ENCODE measurements at regions not wholly inside any gene's neighbourhood (a gene's known extent, or its start where the extent isn't known, plus 50 kb on each side); places are given as distances from the start of the nearest gene placed in this dataset.

- Histone ChIP-seq H3K4me1 (ENCODE audit: insufficient read depth, low read length) (no peaks in the 10 kb centered on the region), H3K4me3 (ENCODE audit: insufficient read depth, low read depth, low read length) (no peak overlapping the region), H3K9me3 (ENCODE audit: insufficient read depth, low read depth, low read length) (no peaks in the 10 kb centered on the region), H3K9ac (ENCODE audit: low read length) (no peak overlapping the region), H4K20me1 (ENCODE audit: insufficient read depth, low read length) (no peaks in the 10 kb centered on the region), H3K79me2 (ENCODE audit: insufficient read depth, low read length) (no peaks in the 10 kb centered on the region), H3K36me3 (ENCODE audit: insufficient read depth, low read length) (no peaks in the 10 kb centered on the region), H3K27ac (ENCODE audit: low read depth, low read length) (no peak overlapping the region), H3K4me2 (ENCODE audit: low read length) (no peak overlapping the region), H2AFZ (ENCODE audit: low read depth, low read length) (no peak overlapping the region), H3K27me3 (ENCODE audit: insufficient read depth, low read length) (peaks cover 2% of the 10 kb centered on the region)
- no peak for FAIRE-seq
- Mint-ChIP-seq H3K27me3 (ENCODE audit: low read depth, unreplicated experiment) (peaks cover 5% of the 10 kb centered on the region), H3K9me3 (ENCODE audit: unreplicated experiment) (no peaks in the 10 kb centered on the region), H3K27ac (ENCODE audit: unreplicated experiment) (no peak overlapping the region), H3K4me1 (ENCODE audit: low read depth, unreplicated experiment) (no peaks in the 10 kb centered on the region), H3K36me3 (ENCODE audit: low read depth, unreplicated experiment) (no peaks in the 10 kb centered on the region), H3K4me3 (ENCODE audit: unreplicated experiment) (no peak overlapping the region)
- no peak for TF ChIP-seq EZH2 (IDR thresholded peaks at IDR 0.05; ENCODE audit: insufficient read depth, low read length)
- DNase-seq (ENCODE audit: low read depth) = no peak
Measured at GRCh38 chr1:221521686-221522085, 220.2 kb downstream of the DUSP10 start.

- H3K27me3 ChIP-seq (ENCODE audit: insufficient read depth, low read length) = peaks cover 6% of the 10 kb centered on the region
- H3K27ac ChIP-seq (ENCODE audit: low read depth, low read length) = no peak overlapping the region
- no peak overlapping the region for H3K9ac ChIP-seq (ENCODE audit: low read length)
- H3K9me3 ChIP-seq (ENCODE audit: insufficient read depth, low read depth, low read length) = no peaks in the 10 kb centered on the region
- no peak overlapping the region for H3K4me2 ChIP-seq (ENCODE audit: low read length)
- DNase-seq (ENCODE audit: low read depth) (no peak), FAIRE-seq (no peak)
- H4K20me1 ChIP-seq (ENCODE audit: insufficient read depth, low read length) = no peaks in the 10 kb centered on the region
- H3K36me3 ChIP-seq (ENCODE audit: insufficient read depth, low read length) = no peaks in the 10 kb centered on the region
- no peaks in the 10 kb centered on the region for H3K4me1 ChIP-seq (ENCODE audit: insufficient read depth, low read length)
- no peaks in the 10 kb centered on the region for H3K9me3 Mint-ChIP-seq (ENCODE audit: unreplicated experiment)
- H3K36me3 Mint-ChIP-seq (ENCODE audit: low read depth, unreplicated experiment) = no peaks in the 10 kb centered on the region
- H2AFZ ChIP-seq (ENCODE audit: low read depth, low read length) = no peak overlapping the region
- H3K4me3 Mint-ChIP-seq (ENCODE audit: unreplicated experiment) = no peak overlapping the region
- H3K27me3 Mint-ChIP-seq (ENCODE audit: low read depth, unreplicated experiment) = peaks cover 5% of the 10 kb centered on the region
- H3K4me3 ChIP-seq (ENCODE audit: insufficient read depth, low read depth, low read length) = no peak overlapping the region
- H3K79me2 ChIP-seq (ENCODE audit: insufficient read depth, low read length) = no peaks in the 10 kb centered on the region
- no peak overlapping the region for H3K27ac Mint-ChIP-seq (ENCODE audit: unreplicated experiment)
- H3K4me1 Mint-ChIP-seq (ENCODE audit: low read depth, unreplicated experiment) = no peaks in the 10 kb centered on the region
- TF ChIP-seq EZH2 (IDR thresholded peaks at IDR 0.05; ENCODE audit: insufficient read depth, low read length) = no peak
- TF ChIP-seq CTCF (IDR thresholded peaks at IDR 0.05; ENCODE audit: insufficient read depth, low read depth, low read length) = no peak
Measured at GRCh38 chr1:221522529-221522940, 219.4 kb downstream of the DUSP10 start.

- Histone ChIP-seq H3K4me3 (ENCODE audit: insufficient read depth, low read depth, low read length) (no peak overlapping the region), H3K27me3 (ENCODE audit: insufficient read depth, low read length) (peaks cover 11% of the 10 kb centered on the region), H4K20me1 (ENCODE audit: insufficient read depth, low read length) (no peaks in the 10 kb centered on the region), H3K4me2 (ENCODE audit: low read length) (no peak overlapping the region), H3K4me1 (ENCODE audit: insufficient read depth, low read length) (no peaks in the 10 kb centered on the region), H3K36me3 (ENCODE audit: insufficient read depth, low read length) (no peaks in the 10 kb centered on the region), H3K79me2 (ENCODE audit: insufficient read depth, low read length) (no peaks in the 10 kb centered on the region), H3K9me3 (ENCODE audit: insufficient read depth, low read depth, low read length) (no peaks in the 10 kb centered on the region), H3K27ac (ENCODE audit: low read depth, low read length) (no peak overlapping the region), H2AFZ (ENCODE audit: low read depth, low read length) (no peak overlapping the region), H3K9ac (ENCODE audit: low read length) (no peak overlapping the region)
- no peaks in the 10 kb centered on the region for H3K36me3 Mint-ChIP-seq (ENCODE audit: low read depth, unreplicated experiment)
- peaks cover 3% of the 10 kb centered on the region for H3K27me3 Mint-ChIP-seq (ENCODE audit: low read depth, unreplicated experiment)
- TF ChIP-seq EZH2 (IDR thresholded peaks at IDR 0.05; ENCODE audit: insufficient read depth, low read length) (no peak), CTCF (IDR thresholded peaks at IDR 0.05; ENCODE audit: insufficient read depth, low read depth, low read length) (no peak)
- FAIRE-seq (no peak), DNase-seq (ENCODE audit: low read depth) (no peak)
- H3K9me3 Mint-ChIP-seq (ENCODE audit: unreplicated experiment) = no peaks in the 10 kb centered on the region
- no peak overlapping the region for H3K4me3 Mint-ChIP-seq (ENCODE audit: unreplicated experiment)
- no peaks in the 10 kb centered on the region for H3K4me1 Mint-ChIP-seq (ENCODE audit: low read depth, unreplicated experiment)
- H3K27ac Mint-ChIP-seq (ENCODE audit: unreplicated experiment) = no peak overlapping the region
Measured at GRCh38 chr1:221525749-221526148, 216.1 kb downstream of the DUSP10 start.

All from astrocyte (in vitro differentiated cells and primary cell).